ENCODE measurements at regions not wholly inside any gene's neighbourhood (a gene's known extent, or its start where the extent isn't known, plus 50 kb on each side); places are given as distances from the start of the nearest gene placed in this dataset.
"Not testable (repeated sequence)": the region's sequence is repeated elsewhere in the genome, so short reads cannot be mapped to it uniquely, and the experiment has no call there.

- DNase-seq (ENCODE audit: low read depth in 2 of 2) = no peak
Observed at GRCh38 chr12:42030588-42030987, 114.1 kb downstream of the GXYLT1 start.

GRCh38 chr12:42027546-42027945 is 117.1 kb downstream of the GXYLT1 start:
- peak in 1 of 2 donors; percentile 18 for DNase-seq (ENCODE audit: low read depth in 2 of 2)

DNA sequence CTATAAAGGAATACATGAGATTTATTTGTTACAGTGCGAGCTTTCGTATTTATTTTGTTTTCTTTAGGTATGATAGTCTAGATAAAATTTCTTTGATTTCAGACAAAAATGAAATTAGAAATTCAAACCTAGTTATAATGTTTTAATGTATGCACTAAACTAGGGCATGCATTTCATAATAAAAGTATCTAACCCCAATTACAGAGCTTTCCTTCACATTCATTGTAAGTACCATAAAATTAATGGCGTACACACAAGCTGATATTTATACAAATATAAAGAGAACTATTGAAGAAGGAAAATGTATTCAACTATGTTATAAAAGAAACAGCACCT is 120.2 kb downstream of the GXYLT1 start:
- no peak for DNase-seq (ENCODE audit: low read depth in 2 of 2)

DNA sequence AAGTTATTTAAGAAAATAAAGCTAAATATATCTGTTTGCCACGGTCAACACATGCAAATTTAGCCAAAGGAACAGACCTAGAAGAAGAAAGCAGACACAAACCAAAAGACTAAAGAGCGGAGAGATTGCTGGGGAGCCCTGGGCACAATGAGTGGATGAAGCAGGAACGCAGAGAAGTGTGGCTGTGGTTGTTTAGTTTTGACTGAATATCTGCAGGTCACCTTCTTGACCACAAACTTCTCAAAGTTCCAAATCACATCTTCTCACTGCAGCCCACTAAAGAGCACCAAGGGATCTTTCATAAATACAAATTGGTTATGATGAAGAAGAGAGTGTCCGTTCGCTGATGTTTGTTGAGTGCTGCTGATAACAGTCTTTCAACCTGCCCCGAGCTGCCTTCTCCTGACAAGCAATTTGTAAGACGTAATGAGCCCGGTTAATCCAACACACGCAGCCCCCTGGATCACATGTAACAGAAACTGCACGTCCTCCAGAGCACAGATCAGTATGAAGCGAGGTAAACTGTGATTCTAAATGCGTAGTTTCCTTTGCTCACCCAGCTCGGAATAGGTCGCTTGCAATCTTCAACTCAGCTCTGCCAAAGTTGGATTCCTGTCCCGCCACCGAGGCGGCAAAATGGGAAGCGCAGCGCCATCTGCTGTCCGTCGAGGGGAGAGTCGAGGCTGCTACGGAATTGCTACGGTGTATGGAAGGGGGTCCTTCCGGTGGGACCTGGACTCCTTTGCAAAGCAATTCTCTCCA is 120.8 kb downstream of the GXYLT1 start:
- peak; percentile 84 for DNase-seq (ENCODE audit: low read depth in 2 of 2)

GRCh38 chr12:42021937-42022336 is 122.7 kb downstream of the GXYLT1 start:
- DNase-seq (ENCODE audit: low read depth in 2 of 2) = not testable (repeated sequence)

- DNase-seq (ENCODE audit: low read depth in 2 of 2) = peak; percentile 83 to 98
Observed at GRCh38 chr12:42021469-42021868, 123.2 kb downstream of the GXYLT1 start.

DNA sequence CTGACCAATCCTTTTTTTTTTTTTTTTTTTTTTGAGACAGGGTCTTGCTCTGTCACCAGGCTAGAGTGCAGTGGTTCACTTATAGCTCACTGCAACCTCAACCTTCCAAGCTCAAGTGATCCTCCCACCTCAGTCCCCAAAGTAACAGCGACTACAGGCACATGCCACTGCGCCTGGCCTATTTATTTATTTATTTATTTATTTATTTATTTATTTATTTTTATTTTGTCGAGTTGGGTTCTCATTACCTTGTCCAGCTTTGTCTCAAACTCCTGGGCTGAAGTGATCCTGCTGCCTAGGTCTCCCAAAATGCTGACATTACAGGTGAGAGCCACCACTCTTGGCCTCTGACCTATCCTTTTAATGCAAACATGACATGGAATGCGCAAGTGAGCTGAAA is 124.4 kb downstream of the GXYLT1 start:
- DNase-seq (ENCODE audit: low read depth in 2 of 2) = no peak

DNA sequence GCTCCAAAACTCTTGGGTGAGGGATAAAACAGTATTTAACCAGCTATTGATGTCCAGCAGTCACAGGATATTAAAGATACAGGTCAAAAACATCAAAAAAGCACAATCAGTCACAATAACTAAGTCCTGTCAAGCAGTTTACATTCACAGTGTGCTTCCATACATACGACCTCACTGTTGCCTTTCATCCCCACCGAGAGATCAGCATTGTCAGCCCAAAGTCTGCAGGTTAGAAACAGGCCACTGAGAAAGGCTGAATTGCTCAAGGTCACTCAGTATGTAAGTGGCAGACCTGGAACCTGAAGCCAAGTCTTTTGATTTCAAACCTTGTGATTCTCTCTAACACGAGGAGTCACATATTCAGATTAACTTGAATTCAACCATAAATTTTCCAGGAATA is 124.9 kb downstream of the GXYLT1 start:
- DNase-seq (ENCODE audit: low read depth in 2 of 2) = no peak

DNA sequence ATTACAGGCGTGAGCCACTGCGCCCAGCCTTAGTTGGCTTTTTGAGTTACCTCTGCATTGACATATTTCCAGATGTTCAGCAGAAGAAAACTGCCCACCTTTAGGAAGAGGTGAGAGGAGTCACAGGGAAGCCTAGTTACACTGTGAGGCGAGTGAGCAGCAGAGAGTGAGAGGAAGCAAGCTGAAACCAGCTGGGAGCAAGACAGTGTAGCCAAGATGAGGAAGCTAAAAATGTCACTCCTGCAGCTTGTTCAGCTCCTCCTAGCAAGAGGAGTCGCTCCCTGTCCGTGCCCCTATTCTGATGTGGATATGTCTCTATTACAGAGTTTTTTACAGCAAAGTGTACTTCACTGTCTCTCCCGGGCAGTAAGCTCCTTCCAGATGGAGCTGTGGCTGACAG is 127.6 kb downstream of the GXYLT1 start:
- no peak for DNase-seq (ENCODE audit: low read depth in 2 of 2)

DNA sequence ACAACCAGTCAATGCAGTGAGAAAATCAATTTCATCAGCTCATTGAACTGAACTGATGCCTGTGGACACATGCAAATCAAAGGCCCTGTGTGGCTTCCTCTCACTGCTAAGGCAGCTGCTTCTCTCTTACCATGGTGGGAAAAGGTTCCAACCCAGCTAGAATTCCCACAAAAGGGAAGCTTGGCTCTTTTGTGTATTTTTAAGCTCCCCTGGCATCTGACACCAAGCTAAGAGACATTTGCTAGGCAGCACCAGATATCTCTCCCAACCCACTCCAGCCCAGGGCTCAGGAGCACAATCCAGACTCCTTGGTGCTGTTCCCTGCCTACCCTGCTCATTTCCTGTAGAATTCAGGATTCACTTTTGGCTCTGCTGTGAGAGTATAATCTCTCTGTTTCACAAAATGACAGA is 129.6 kb downstream of the GXYLT1 start:
- no peak for DNase-seq (ENCODE audit: low read depth in 2 of 2)

GRCh38 chr12:42012501-42012900 is 132.2 kb downstream of the GXYLT1 start:
- DNase-seq (ENCODE audit: low read depth in 2 of 2) = not testable (repeated sequence)

GRCh38 chr12:42010715-42011114 is 134.0 kb downstream of the GXYLT1 start:
- DNase-seq (ENCODE audit: low read depth in 2 of 2) = no peak

- DNase-seq (ENCODE audit: low read depth in 2 of 2) = no peak
Observed at GRCh38 chr12:42010257-42010656, 134.4 kb downstream of the GXYLT1 start.

GRCh38 chr12:42008996-42009395 is 135.7 kb downstream of the GXYLT1 start:
- no peak for DNase-seq (ENCODE audit: low read depth in 2 of 2)

- DNase-seq (ENCODE audit: low read depth in 2 of 2) = no peak
Observed at GRCh38 chr12:42003031-42003430, 141.6 kb downstream of the GXYLT1 start.

DNA sequence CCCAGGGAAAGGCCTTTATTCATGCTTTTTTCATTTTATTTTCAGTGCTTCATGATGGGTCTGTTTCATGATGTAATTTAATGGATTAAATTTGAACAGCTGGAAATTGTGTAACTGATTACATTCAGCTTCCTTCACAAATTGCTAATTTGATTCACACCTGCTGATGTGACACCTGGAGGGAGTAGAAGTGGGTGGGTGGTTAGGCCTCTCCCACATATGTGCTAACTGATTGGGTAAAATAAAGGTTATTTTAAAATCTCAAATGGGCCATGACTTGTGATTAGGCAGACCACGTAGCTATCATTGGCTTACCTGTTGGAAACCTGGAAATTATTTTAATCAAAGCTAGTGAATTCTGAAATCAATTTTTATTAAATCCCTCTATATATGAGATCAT is 142.1 kb downstream of the GXYLT1 start:
- no peak for DNase-seq (ENCODE audit: low read depth in 2 of 2)

DNA sequence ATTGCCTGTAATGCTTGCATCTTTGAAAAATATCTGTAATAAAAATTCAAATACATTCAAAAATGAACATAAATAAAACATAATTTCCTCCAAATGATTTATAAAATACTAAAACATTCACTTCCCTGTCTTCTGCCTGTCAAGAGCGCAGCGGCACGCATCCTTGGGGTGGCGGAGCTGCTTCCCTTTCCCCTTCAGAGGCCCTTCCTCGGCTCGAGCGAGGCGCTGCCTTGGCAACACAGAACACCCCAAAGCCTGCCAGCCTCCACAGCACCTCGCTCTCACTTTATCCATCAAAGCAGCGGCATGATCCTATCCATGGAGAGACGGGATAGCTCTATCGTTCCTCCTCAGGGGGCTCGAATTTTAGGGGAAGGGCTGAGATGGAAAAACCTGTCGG is 146.2 kb downstream of the GXYLT1 start:
- no peak for DNase-seq (ENCODE audit: low read depth in 2 of 2)

GRCh38 chr12:41993283-41993682 is 151.4 kb downstream of the GXYLT1 start:
- no peak for DNase-seq (ENCODE audit: low read depth in 2 of 2)

- DNase-seq (ENCODE audit: low read depth in 2 of 2) = no peak
Observed at GRCh38 chr12:41992692-41993215, 151.9 kb downstream of the GXYLT1 start.

- peak in 1 of 2 donors; percentile 45 for DNase-seq (ENCODE audit: low read depth in 2 of 2)
Observed at GRCh38 chr12:41992022-41992421, 152.7 kb downstream of the GXYLT1 start.

DNA sequence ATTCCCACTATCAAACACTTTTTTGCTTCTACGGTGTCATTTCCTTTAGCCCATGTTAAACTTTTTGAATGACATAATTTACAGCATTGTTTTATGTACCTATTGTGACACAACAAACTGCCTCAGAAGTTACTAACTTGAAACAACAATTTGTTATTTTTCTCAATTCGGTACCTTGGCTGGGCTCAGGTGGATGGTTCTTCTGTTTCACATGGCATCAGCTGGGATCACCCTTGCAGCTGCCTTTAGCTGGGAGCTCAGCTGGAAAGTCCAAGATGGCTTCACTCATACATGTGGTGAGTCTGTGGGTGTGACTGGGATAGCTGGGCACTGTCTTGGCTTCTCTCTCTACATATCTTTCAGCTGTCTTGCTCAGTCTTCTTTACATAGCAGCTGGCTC is 156.0 kb downstream of the GXYLT1 start:
- DNase-seq (ENCODE audit: low read depth in 2 of 2) = no peak

DNA sequence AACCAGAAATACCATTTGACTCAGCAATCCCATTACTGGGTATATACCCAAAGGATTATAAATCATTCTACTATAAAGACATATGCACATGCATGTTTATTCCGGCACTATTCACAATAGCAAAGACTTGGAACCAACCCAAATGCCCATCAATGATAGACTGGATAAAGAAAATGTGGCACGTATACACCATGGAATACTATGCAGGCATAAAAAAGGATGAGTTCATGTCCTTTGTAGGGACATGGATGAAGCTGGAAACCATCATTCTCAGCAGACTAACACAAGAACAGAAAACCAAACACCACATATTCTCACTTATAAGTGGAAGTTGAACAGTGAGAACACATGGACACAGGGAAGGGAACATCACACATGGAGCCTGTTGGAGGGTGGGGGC is 158.2 kb downstream of the GXYLT1 start:
- DNase-seq (ENCODE audit: low read depth in 2 of 2) = not testable (repeated sequence)

GRCh38 chr12:41983856-41984255 is 160.8 kb downstream of the GXYLT1 start:
- DNase-seq (ENCODE audit: low read depth in 2 of 2) = no peak

DNA sequence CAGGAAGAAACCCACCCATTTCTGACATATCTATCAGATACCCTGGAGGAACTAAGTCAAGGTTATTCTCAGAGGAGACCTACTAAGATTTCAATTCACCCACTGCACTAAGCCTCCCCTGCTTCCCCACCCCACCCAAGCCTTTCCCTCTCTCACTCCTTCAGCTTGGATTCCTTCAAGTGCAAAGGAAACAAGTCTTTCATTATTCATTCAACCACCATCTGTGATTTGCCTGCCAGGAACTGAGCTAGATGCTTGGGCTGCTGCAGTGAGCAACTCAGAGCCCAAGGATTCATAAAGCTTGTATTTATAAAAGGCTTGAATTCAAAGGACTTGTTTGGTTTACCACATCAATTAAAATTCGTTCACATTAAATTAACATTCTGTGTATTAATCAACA is 161.3 kb downstream of the GXYLT1 start:
- DNase-seq (ENCODE audit: low read depth in 2 of 2) = no peak
